HG03469 (cell line): ENCODE measurements at regions not wholly inside any gene's neighbourhood (a gene's known extent, or its start where the extent isn't known, plus 50 kb on each side); places are given as distances from the start of the nearest gene placed in this dataset.

Experiments used
- ATAC-seq: cut with Tn5 transposase; IDR thresholded peaks from one replicate; pipeline ENCODE4 v1.9.1; 2021; ENCODE audit warnings: mild to moderate bottlenecking, moderate library complexity, moderate number of reproducible peaks; ENCODE audit not compliant: unreplicated experiment

- ATAC-seq, result no peak
These were observed 111.9 kb upstream of the SLC44A3 start for GRCh38 chr1:94708299-94708685.

DNA sequence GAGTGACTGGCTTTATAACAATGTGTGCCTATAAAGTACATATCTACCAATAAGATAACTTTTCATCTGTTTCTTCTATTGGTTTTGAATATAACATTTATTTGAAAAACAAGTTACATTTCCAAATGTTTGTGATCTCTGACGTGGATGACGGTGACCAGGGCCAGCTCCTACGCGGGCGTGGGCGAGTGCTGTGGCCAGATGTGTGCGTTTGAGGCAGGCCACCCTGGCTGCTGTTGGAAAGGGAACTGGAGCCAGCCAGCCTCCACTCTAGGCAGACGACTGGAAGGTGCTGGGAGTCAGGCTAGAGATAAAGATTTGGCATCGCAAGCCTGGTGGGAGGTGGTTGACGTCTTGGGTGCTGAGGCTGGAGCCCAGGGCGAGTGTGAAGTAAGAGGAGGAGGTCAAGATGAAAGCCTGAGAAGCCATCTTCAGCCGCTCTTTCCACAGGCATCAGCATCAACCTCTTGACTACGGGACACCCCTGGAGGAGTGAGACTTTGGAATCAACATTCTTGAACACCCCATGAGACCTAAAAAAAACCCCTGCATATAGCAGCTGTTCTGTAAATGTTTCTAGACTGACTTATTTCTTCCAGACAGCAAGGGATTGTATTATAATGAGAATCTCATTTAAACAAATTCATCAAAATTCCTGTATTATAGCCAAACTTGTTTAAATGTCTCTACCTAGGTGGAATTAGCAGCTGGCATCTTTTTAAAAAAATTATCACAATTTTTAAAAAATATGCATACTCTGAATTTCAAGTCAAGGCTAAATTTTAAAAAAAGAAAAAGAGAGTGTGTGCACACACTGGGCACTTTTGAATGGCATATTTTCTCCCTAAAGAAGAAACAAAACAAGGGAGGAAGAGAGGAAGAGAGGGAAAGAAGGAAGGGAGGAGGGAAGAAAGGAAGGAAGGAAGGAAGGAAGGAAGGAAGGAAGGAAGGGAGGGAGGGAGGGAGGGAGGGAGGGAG is 112.5 kb upstream of the SLC44A3 start:
- ATAC-seq, result no peak

DNA sequence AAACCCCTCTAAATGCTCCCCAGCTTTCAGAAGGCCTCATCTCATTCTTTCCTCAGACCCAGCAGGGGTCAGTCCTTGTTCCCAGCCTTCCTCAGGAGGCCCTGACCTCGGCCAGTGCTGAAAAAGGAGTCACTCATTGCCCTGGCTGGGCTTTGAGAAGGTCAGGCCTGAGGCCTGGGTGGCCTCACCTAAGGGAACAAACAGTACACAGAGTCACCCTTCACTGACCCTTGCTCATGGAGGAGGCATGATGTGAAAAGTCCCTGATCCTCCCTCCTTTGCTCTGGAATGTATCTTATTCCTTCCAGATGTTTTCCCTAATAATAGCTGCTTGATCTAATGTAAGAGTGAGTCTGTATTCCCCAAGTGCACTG is 117.7 kb upstream of the SLC44A3 start:
- ATAC-seq, result no peak

DNA sequence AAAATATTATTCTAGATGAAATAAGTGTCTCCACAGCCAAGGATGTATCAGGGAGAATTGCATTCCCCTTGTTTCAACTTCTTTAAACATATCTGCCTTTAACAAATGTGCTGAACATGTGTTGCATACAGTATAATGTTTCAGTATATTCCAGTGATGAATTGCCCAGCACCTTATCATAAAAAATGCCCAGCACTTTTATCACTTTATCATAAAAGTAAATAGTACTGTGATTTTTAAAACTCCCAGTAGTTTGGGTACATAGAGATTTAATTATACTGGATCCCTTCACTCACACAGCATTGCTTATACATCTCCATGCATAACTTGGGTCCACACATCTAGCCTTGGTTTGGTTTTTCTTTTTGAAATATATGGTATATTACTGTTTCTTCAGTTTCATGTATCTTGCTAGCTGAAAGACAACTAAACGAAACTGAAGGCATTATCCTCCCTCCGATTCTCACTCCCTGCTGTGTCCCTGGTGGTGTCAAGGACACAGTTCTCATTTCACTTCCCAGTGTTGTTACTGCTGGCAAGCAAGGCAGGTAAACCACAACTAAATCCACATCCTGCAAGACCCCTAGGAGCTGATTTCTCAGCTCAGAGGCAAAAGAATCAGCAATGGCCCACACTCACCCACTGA is 118.2 kb upstream of the SLC44A3 start:
- no peak for ATAC-seq

GRCh38 chr1:94698759-94699502 is 121.2 kb upstream of the SLC44A3 start:
- no peak for ATAC-seq

DNA sequence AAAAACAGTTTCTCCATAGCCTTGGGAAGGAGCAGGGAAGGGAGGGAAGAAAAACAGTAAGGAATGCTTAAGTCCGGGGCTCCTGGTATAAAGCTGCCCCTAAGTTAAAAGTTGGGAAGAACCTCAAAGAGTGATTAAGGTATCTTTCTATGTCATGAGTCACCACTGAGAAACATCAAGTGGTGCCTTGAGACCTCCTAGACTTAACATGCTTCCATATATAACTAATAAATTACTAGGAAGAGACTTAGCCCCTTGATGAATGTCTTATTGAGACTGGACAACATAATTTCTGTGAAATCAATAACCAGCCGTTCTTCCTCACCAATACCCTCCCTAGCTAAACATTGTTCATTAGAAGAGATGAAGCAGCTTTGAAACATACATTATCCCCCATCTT is 121.8 kb upstream of the SLC44A3 start:
- no peak for ATAC-seq

DNA sequence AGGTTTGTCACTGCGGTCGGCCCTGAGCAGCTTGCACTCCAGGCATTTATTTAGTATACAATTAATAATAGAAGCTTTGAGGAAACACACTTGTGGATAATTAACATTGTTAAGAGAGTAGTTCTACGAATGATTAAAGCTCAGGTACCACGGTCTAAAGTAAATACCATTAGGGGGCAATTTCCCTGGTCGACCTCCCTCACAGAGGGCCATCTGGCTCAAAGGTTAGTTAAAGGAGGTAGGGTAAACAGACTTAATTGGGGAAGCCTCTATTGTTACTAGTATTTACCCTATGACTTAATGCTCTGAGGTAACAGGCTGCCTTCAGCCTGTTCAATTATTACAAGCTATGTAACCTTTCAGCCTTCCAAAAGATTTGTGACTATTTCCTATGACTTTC is 122.3 kb upstream of the SLC44A3 start:
- ATAC-seq, result no peak

DNA sequence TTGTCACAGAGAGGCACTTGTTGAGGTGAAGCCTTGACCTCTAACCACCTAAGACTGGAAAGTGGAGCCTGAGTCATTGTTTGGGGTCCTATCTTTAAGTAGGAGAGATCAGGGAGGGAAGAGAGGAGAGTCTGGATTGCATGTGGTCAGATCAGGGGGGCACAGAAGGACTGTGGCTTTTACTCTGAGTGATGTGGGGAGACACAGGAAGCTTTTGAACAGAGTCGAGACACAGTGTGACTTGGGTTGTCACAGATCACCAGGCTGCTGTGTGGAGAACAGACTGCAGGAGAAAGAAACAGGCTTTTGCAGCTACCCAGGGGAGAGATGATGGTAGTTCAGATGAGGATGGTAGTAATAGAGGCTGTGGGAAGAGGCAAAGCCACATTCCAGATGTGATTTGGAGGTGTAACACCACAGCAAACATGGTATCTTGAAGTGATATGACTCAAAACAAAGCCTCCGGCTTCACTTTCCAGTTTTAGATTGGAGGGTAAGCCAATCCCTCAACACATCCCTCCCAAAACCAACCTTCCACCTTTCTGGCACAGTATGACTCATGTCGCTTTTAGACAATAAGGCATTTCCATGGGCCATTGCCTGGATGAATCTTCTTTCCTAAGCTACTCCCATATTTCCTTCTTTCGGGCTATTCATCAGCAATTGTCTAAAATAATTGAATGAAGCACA is 125.8 kb upstream of the SLC44A3 start:
- no peak for ATAC-seq

DNA sequence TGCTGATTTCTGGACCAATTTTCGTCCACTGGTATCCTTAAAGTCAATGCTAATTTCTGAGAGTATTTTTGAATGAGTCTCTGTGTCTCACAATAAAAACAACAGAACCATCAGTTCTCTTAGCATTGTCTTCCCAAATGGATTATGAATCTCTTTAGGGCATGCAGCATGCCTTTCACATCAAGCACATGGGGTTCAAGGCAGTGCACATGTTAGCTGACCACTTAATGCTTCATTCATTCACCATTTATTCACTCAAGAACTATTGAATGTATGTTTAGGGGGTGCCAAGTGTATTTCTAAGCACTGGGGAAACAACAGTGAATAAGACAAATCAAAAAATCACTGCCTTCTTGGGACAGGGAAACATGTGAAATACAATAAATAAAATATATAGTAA is 126.7 kb upstream of the SLC44A3 start:
- ATAC-seq, result no peak

DNA sequence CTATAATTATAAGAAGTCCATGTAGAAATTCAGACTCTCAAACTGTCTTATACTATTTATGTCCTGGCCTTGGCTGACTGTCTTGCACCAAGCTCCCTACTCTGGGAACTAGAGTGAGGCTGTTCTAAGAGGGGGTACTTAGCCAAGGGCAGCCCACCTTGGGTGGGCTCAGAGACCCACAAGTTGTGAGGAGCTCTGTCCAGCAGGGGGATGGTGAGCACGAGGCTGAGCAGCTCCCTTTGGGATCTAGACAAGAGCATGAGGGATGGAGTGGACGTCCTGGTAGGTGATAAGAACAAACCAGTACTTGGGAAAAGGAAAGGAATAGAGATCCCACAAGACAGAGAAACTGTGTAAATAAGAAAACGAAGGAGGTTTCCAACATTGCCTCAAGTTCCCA is 127.1 kb upstream of the SLC44A3 start:
- ATAC-seq, result no peak

- ATAC-seq, result no peak
These were observed 131.5 kb upstream of the SLC44A3 start for GRCh38 chr1:94688646-94689045.

GRCh38 chr1:94686882-94687281 is 133.3 kb upstream of the SLC44A3 start:
- no peak for ATAC-seq

- ATAC-seq, result no peak
These were observed 135.4 kb upstream of the SLC44A3 start for GRCh38 chr1:94684690-94685250.

DNA sequence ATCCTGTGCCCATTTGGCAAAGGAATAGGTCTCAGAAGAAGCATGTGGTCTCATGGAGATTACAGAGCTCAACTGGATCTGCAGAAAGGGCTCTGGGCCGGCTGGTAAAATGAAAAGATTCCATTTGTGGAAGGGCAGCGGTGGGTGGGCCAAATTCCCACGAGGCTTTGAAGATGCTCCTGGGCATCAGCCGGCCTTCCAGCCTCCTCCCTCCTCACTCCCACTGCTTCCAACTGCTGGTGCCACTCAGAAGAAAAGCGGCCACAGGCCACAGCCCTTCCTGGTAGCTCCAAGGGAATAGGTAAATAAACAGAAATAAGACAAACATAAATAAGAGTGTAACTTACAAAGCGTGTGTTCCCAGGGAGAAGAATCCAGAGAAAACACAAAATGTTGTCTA is 136.3 kb upstream of the SLC44A3 start:
- ATAC-seq, result no peak

- no peak for ATAC-seq
These were observed 138.4 kb upstream of the F3 start for GRCh38 chr1:94680039-94680377.

GRCh38 chr1:94679332-94680038 is 137.9 kb upstream of the F3 start:
- no peak for ATAC-seq

DNA sequence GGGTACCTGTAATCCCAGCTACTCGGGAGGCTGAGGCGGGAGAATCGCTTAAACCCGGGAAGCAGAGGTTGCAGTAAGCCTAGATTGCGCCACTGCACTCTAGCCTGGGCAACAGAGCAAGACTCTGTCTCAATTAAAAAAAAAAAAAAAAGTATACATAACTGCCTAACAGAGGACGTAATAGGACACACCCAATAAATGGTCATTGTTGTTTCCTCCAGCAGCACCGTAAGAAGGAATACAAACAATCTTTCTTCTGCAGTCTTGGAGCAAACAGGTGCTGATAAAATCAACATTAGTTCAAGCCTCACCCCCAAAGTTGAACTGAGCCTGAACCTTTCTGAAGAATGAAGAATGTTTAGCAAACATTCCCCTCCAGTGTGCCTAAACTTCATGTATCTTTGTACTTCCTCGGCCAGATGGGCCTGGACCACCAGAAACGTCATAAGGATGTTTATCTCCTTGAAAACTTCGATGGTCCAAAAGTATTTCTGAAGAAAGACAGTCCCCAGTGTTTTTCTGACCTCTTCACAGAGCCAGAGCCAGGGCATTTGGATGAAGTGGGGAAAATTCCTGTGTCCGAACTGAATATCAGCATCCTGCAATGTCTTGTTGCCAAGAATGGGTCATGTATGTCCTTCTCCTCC is 136.8 kb upstream of the F3 start:
- ATAC-seq, result no peak

DNA sequence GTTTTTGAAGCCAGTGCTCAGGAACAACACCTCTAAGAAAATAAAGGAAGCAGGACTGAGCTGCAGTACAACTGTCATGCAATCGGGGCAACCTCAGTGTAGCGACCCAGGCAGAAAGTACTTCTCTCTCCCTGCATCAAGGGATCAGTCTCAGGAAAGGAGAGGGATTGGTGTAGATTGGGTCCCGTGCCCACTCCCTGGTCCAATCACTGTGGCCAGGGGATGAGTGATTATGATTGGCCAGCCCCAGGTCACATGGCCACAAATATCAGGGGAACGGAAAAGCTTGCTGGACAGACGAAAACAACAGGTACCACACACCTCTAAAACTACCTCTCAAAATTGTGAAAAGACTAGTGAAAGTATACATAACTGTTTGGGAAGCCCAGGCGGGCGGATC is 136.2 kb upstream of the F3 start:
- no peak for ATAC-seq

DNA sequence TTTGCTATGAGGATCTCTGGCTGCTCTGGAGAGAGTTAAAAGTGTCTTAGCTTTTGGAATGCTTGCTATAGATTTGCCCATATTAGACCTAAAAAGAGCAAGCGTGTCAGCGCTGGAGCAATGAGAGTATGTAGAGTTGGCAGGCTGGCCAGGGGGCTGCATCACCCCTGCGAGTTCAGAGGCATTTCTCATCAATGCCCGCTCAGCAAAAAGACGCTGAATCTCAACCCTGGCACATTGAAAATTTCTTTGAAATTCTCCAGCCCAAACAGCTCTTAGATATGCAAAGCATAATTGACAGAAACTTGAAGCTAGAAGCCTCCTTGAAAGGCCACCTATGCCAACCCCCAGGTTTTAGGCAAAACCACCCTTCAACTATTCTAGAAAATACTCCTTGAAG is 135.5 kb upstream of the F3 start:
- ATAC-seq, result no peak

GRCh38 chr1:94676686-94677085 is 135.1 kb upstream of the F3 start:
- ATAC-seq, result no peak
